Astrocyte of the spinal cord (primary cell): ENCODE measurements at regions not wholly inside any gene's neighbourhood (a gene's known extent, or its start where the extent isn't known, plus 50 kb on each side); places are given as distances from the start of the nearest gene placed in this dataset.

Experiments used
- DNase-seq: peaks from one replicate; pipeline ENCODE4 v3.0.0; 2011; ENCODE audit warnings: low read depth, low spot score
- H3K4me3 ChIP-seq: 2 replicates; pipeline ENCODE4 v1.5.1; 2011; ENCODE audit warnings: low read depth, mild to moderate bottlenecking, low read length, moderate library complexity
- CTCF ChIP-seq: IDR thresholded peaks from 2 replicates; pipeline ENCODE4 v1.5.1; 2012; ENCODE audit warnings: low read depth, mild to moderate bottlenecking, low read length, inconsistent platforms
- in situ Hi-C: cut with HindIII; loops from 2 replicates; pipeline ENCODE4 v1.10.0; 2017; ENCODE audit warnings: low sequenced_read_pairs

GRCh38 chr16:8489580-8489979 lies 100.7 kb downstream of the TMEM114 start:
- in situ Hi-C loops: no loop called here
- no peak for TF ChIP-seq CTCF
- DNase-seq: no peak
- H3K4me3 ChIP-seq: no peak overlapping the region

GRCh38 chr16:8486985-8487384 lies 103.3 kb downstream of the TMEM114 start:
- H3K4me3 ChIP-seq: no peak overlapping the region
- in situ Hi-C loops: no loop called here
- no peak for TF ChIP-seq CTCF
- DNase-seq: no peak

DNA sequence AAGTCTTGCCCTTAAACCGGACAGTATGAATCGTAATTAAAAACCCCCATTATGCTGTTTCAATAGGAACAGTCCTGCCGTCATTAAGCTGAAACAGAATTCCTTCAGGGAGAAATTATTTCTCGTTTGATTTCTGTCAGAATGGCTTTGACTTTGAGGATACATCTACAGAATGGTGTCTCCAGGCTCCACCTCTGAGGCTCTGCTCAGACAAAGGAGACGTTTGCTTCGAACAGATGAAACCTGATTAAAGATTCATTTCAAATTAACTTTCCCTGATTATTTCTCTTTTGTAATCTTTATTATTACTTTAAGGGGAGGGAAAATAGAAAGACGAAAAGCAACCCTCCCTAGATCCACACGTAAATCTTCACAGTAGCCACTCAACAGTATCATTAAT lies 106.9 kb downstream of the TMEM114 start:
- in situ Hi-C loops: no loop called here
- no peak for DNase-seq
- TF ChIP-seq CTCF: no peak
- no peak overlapping the region for H3K4me3 ChIP-seq

GRCh38 chr16:8481810-8482209 lies 108.5 kb downstream of the TMEM114 start:
- H3K4me3 ChIP-seq: no peak overlapping the region
- DNase-seq: no peak
- TF ChIP-seq CTCF: no peak
- in situ Hi-C loops: no loop called here

- no peak overlapping the region for H3K4me3 ChIP-seq
- no peak for TF ChIP-seq CTCF
- DNase-seq: no peak
- in situ Hi-C loops: no loop called here
Measured at GRCh38 chr16:8476824-8477223, 113.5 kb downstream of the TMEM114 start.

DNA sequence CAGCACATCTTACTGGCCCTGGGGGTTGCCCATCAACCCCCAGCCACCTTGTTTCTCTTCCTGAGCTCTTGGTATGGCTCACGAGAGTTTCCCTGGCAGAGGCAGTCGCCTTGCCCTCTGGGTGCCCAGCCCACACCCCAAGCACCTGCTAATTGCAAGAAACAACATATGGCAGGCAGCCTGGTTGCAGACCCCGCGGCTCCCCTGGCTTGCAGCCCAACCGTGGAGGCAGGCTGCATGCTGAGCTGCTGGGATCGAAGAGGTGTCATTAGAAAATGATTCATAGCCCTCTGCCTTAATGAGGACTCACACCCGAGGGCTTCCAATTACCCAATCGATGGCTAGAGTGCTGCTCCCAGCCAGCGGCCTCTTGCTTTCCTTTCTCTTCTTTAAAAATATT lies 115.7 kb downstream of the TMEM114 start:
- H3K4me3 ChIP-seq: no peak overlapping the region
- DNase-seq: no peak
- in situ Hi-C loops: no loop called here
- no peak for TF ChIP-seq CTCF

- DNase-seq: no peak
- in situ Hi-C loops: no loop called here
- TF ChIP-seq CTCF: no peak
- H3K4me3 ChIP-seq: no peak overlapping the region
Measured at GRCh38 chr16:8469102-8469778, 121.1 kb downstream of the TMEM114 start.
